IMR-90 (cell line): ENCODE measurements at regions not wholly inside any gene's neighbourhood (a gene's known extent, or its start where the extent isn't known, plus 50 kb on each side); places are given as distances from the start of the nearest gene placed in this dataset.

Experiments used
- BHLHE40 ChIP-seq: fragments of 150-350 bp; IDR thresholded peaks from 2 replicates; pipeline ENCODE4 v1.6.1; 2016; ENCODE audit warnings: mild to moderate bottlenecking, low read depth, low read length
- CEBPB ChIP-seq: IDR thresholded peaks from 2 replicates; pipeline ENCODE4 v1.6.1; 2012; ENCODE audit warnings: low read depth, low read length, improper control_type of control experiment
- CTCF ChIP-seq: conservative IDR thresholded peaks from 2 replicates; pipeline ENCODE4 v1.5.1; 2012; ENCODE audit warnings: mild to moderate bottlenecking, low read depth, low read length, improper control_type of control experiment
- ELK1 ChIP-seq: fragments of 150-350 bp; IDR thresholded peaks from 2 replicates; pipeline ENCODE4 v1.6.1; 2016; ENCODE audit warnings: low read depth, mild to moderate bottlenecking, low read length, moderate library complexity, borderline replicate concordance
- FOS ChIP-seq: fragments of 150-350 bp; IDR thresholded peaks from 2 replicates; pipeline ENCODE4 v1.6.1; 2016; ENCODE audit warnings: low read depth, low read length
- MAFK ChIP-seq: IDR thresholded peaks from 2 replicates; pipeline ENCODE4 v1.6.1; 2012; ENCODE audit warnings: low read depth, low read length, improper control_type of control experiment
- MXI1 ChIP-seq: IDR thresholded peaks from 2 replicates; pipeline ENCODE4 v1.6.1; 2012; ENCODE audit warnings: low read depth, mild to moderate bottlenecking, low read length, moderate library complexity, borderline replicate concordance
- POLR2A ChIP-seq: IDR thresholded peaks from 2 replicates; pipeline ENCODE4 v1.6.1; 2012; ENCODE audit warnings: mild to moderate bottlenecking, low read depth, low read length
- RAD21 ChIP-seq: IDR thresholded peaks from 2 replicates; pipeline ENCODE4 v1.6.1; 2012; ENCODE audit warnings: low read length, improper control_type of control experiment
- RCOR1 ChIP-seq: IDR thresholded peaks from 2 replicates; pipeline ENCODE4 v1.6.1; 2012; ENCODE audit warnings: mild to moderate bottlenecking, low read length, improper control_type of control experiment; ENCODE audit not compliant: insufficient replicate concordance
- RFX5 ChIP-seq: IDR thresholded peaks from 2 replicates; pipeline ENCODE4 v1.8.0; 2012; ENCODE audit warnings: low read depth, mild to moderate bottlenecking, low read length, moderate library complexity

GRCh38 chr9:103757062-103757461 lies 337.0 kb upstream of the SMC2 start:
- no peak for TF ChIP-seq CTCF
- no peak for TF ChIP-seq POLR2A
- no peak for TF ChIP-seq MAFK
- no peak for TF ChIP-seq MXI1
- TF ChIP-seq BHLHE40: no peak
- no peak for TF ChIP-seq RFX5
- no peak for TF ChIP-seq ELK1
- TF ChIP-seq FOS: no peak
- TF ChIP-seq CEBPB: no peak
- no peak for TF ChIP-seq RCOR1
- TF ChIP-seq RAD21: no peak
